K562 (cell line): ENCODE measurements at regions not wholly inside any gene's neighbourhood (a gene's known extent, or its start where the extent isn't known, plus 50 kb on each side); places are given as distances from the start of the nearest gene placed in this dataset.

ENCODE experiments used
- ATAC-seq: fragments of 200-7000 bp; cut with Tn5 transposase; 3 replicates; pipeline ENCODE4 v1.9.1; 2020; ENCODE audit warnings: moderate library complexity
- BruUV-seq: library from RNA; stranded (reverse); fragments of 400-500 nt; replicated peaks from 2 replicates; lab custom pipeline; 2021; lab: Mats Ljungman, UMichigan
- CTCF ChIA-PET: fragments of 300-600 bp; formaldehyde crosslinking; extraction: SDS; loops from one replicate; lab custom pipeline; 2021; ENCODE audit warnings: low intra/inter-chr PET ratio; lab: Yijun Ruan, JAX
- POLR2A ChIA-PET: fragments of 300-600, 350-650 bp; sonication (Branson Sonifier 250); formaldehyde crosslinking; extraction: SDS; loops from one replicate; lab custom pipeline; 2021; ENCODE audit warnings: antibody characterized with exemption, inconsistent platforms; lab: Yijun Ruan, JAX
- DNase-seq, 4 experiments: peaks; one replicate each; pipeline versions ENCODE4 v3.0.0 to v3.0.0-alpha.2; 2011 to 2018; ENCODE audit warnings: low spot score in 3 of 4, mixed read lengths in 3 of 4; ENCODE audit errors: extremely low read depth in 1 of 4
- FAIRE-seq: peaks from 2 replicates; lab custom pipeline; 2011; peaks lifted over from hg19 to GRCh38; lab: Jason Lieb, UNC
- H2AFZ ChIP-seq: 2 replicates; pipeline ENCODE4 v1.6.0; 2011; ENCODE audit warnings: low read depth, low read length, control low read depth, inconsistent platforms
- H3K27ac ChIP-seq: fragments of 200-600 bp; 3 replicates; pipeline ENCODE4 v1.8.0; 2011; ENCODE audit warnings: low read depth, mild to moderate bottlenecking, control low read depth, inconsistent platforms, low read length, moderate library complexity, mixed read lengths; ENCODE audit errors: extremely low read depth
- H3K27me3 ChIP-seq, 2 experiments: fragments of 300-600 bp in 1 of 2; 2 replicates in 1 of 2; 3 replicates in 1 of 2; pipeline versions ENCODE4 v1.6.0 to v1.8.0; 2011; ENCODE audit warnings: inconsistent platforms in 2 of 2, low read length in 2 of 2, mild to moderate bottlenecking in 1 of 2, mixed read lengths in 1 of 2, moderate library complexity in 1 of 2; ENCODE audit not compliant: control insufficient read depth in 2 of 2, insufficient read depth in 2 of 2
- H3K36me3 ChIP-seq: fragments of 300-600 bp; 3 replicates; pipeline ENCODE4 v1.8.0; 2011; ENCODE audit warnings: mild to moderate bottlenecking, low read length, inconsistent platforms; ENCODE audit not compliant: control insufficient read depth, insufficient read depth
- H3K4me1 ChIP-seq, 2 experiments: fragments of 200-600 bp in 1 of 2; replicated peaks in 1 of 2; 2 replicates in 1 of 2; 3 replicates in 1 of 2; pipeline versions ENCODE4 v1.5.1 to v1.8.0; 2011; ENCODE audit warnings: inconsistent platforms in 2 of 2, low read length in 2 of 2, mild to moderate bottlenecking in 1 of 2, mixed read lengths in 1 of 2, moderate library complexity in 1 of 2; ENCODE audit not compliant: control insufficient read depth in 2 of 2, insufficient read depth in 2 of 2
- H3K4me2 ChIP-seq: 2 replicates; pipeline ENCODE4 v1.6.1; 2011; ENCODE audit warnings: low read length, control low read depth, inconsistent platforms, mixed read lengths; ENCODE audit not compliant: insufficient read depth
- H3K4me3 ChIP-seq: fragments of 200-600 bp; sonication (generic), shearing (Covaris generic); 2 replicates; pipeline ENCODE4 v1.5.1; 2016; ENCODE audit warnings: control low read depth, inconsistent platforms
- H3K79me2 ChIP-seq: fragments of 200-600 bp; 3 replicates; pipeline ENCODE4 v1.8.0; 2011; ENCODE audit warnings: low read length, inconsistent platforms; ENCODE audit not compliant: control insufficient read depth, insufficient read depth
- H3K9ac ChIP-seq, 2 experiments: 2 replicates each; pipeline versions ENCODE4 v1.6.0 to v1.6.1; 2011; ENCODE audit warnings: low read depth in 2 of 2, low read length in 2 of 2, control low read depth in 1 of 2, inconsistent platforms in 1 of 2, mild to moderate bottlenecking in 1 of 2, mixed read lengths in 1 of 2; ENCODE audit not compliant: insufficient read depth in 1 of 2
- H3K9me1 ChIP-seq: one replicate; pipeline ENCODE4 v1.6.0; 2011; ENCODE audit warnings: inconsistent platforms, mild to moderate bottlenecking, low read length, moderate library complexity; ENCODE audit not compliant: control insufficient read depth, insufficient read depth
- H3K9me3 ChIP-seq: replicated peaks from 2 replicates; pipeline ENCODE4 v1.5.1; 2011; ENCODE audit warnings: low read depth, low read length, inconsistent platforms; ENCODE audit not compliant: control insufficient read depth, insufficient read depth
- H4K20me1 ChIP-seq: replicated peaks from 2 replicates; pipeline ENCODE4 v1.6.1; 2011; ENCODE audit warnings: low read length, inconsistent platforms, mixed read lengths; ENCODE audit not compliant: control insufficient read depth, insufficient read depth
- CCNT2 ChIP-seq: IDR thresholded peaks from 2 replicates; pipeline ENCODE4 v1.6.1; 2011; ENCODE audit warnings: borderline replicate concordance, low read depth, mild to moderate bottlenecking, moderate library complexity, mixed read lengths, low read length; ENCODE audit not compliant: insufficient read length; ENCODE audit errors: extremely low read depth
- CEBPB ChIP-seq: fragments of 450-650 bp; IDR thresholded peaks from 2 replicates; pipeline ENCODE4 v1.6.1; 2016; ENCODE audit warnings: missing genetic modification characterization, missing compliant biosample characterization
- CEBPG ChIP-seq, 3 experiments: fragments of 200-800 bp in 1 of 3; sonication (Bioruptor generic) in 1 of 3; sonication (generic) in 1 of 3; formaldehyde crosslinking in 1 of 3; IDR thresholded peaks in 2 of 3; conservative IDR thresholded peaks in 1 of 3; 2 replicates each; pipeline versions ENCODE4 v1.6.1 to v1.8.0; 2016 to 2022; ENCODE audit warnings: missing compliant biosample characterization in 2 of 3, missing genetic modification characterization in 2 of 3, mild to moderate bottlenecking in 1 of 3, missing genetic modification reagents in 1 of 3
- MAFG ChIP-seq: fragments of 450-650 bp; conservative IDR thresholded peaks from 2 replicates; pipeline ENCODE4 v1.6.1; 2016; ENCODE audit warnings: missing genetic modification characterization, missing compliant biosample characterization
- ZFP30 ChIP-seq: fragments of 250-450 bp; sonication (Bioruptor Pico); IDR thresholded peaks from 2 replicates; pipeline ENCODE4 v1.8.0; 2022; ENCODE audit warnings: moderate library complexity, mild to moderate bottlenecking, inconsistent platforms, borderline replicate concordance
- ZNF121 ChIP-seq: sonication (generic); formaldehyde crosslinking; conservative IDR thresholded peaks from 2 replicates; pipeline ENCODE4 v1.8.0; 2022; ENCODE audit warnings: missing genetic modification reagents
- ZNF146 ChIP-seq: IDR thresholded peaks from one replicate; pipeline ENCODE4 v1.6.1; 2018; ENCODE audit warnings: missing compliant biosample characterization; ENCODE audit not compliant: unreplicated experiment
- ZNF274 ChIP-seq: IDR thresholded peaks from 2 replicates; pipeline ENCODE4 v1.6.1; 2011; ENCODE audit warnings: low read depth, mild to moderate bottlenecking, low read length, moderate library complexity, borderline replicate concordance
- WGBS: fragments of 100-300 bp; shearing (Covaris generic); methylation state at CpG from one replicate; pipeline ENCODE4 v1.1.6; 2016; ENCODE audit warnings: low coverage, mixed read lengths; ENCODE audit not compliant: insufficient coverage; ENCODE audit errors: missing lambda C conversion rate; 5-methylcytosine and 5-hydroxymethylcytosine counted together
- in situ Hi-C: fragments of 300-500 bp; cut with MboI; formaldehyde crosslinking; loops from 4 replicates; pipeline ENCODE4 v1.15.0; 2018; ENCODE audit warnings: inconsistent platforms, mixed read lengths
- intact Hi-C: fragments of 100-400 bp; cut with micrococcal nuclease; formaldehyde crosslinking; loops from 2 replicates; pipeline ENCODE4 v1.14.2; 2022
- TF ChIP-seq, protein P1 (sequence below): sonication (generic); formaldehyde crosslinking; IDR thresholded peaks from 2 replicates; pipeline ENCODE4 v1.8.1; 2023; ENCODE audit warnings: mild to moderate bottlenecking, missing genetic modification reagents
- TF ChIP-seq, protein P2 (sequence below): fragments of 250-450 bp; sonication (Bioruptor Pico); IDR thresholded peaks from 2 replicates; pipeline ENCODE4 v1.8.0; 2022; ENCODE audit warnings: moderate library complexity, mild to moderate bottlenecking, inconsistent platforms

DNA sequence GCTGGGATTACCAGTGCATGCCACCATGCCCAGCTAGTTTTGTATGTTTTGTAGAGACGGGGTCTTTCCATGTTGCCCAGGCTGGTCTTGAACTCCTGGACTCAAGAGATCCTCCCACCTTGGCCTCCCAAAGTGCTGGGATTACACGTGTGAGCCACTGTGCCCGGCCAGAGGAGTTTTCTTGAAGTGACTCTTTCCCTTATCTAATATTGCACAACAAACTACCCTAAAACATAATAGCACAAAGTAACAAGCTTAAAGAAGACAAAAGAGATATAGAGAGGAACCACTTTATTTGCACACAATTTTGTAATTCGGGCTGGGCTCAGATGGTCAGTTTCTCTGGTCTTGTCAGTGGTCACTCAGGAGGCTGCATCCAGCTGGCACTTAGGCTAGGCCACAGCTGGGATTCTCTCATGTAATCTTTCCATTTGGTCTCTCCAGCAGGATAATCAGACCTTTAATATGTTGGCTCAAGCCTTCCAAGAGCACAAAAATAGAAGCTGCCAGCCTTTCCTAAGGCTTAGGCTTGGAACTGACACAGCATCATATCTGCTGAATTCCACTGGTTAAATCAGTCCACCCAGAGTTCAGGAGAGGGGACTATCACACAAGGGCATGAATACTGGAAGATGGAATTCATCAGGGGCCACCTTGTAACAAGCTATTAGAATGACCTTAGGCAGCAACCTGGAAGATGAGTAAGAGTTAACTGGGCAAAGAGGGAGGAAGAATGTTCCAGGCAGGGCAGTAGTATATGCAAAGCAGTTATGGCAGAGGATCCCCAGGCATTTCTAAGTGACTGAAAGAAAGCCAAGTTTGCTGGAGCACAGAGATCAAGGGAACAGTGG lies 56.7 kb upstream of the PNRC1 start:
- no peak for DNase-seq
- Histone ChIP-seq H3K4me2 (no peak overlapping the region), H4K20me1 (no peaks in the 10 kb centered on the region), H3K27ac (no peak overlapping the region), H3K79me2 (no peaks in the 10 kb centered on the region), H3K27me3 (peaks cover 8 to 16% of the 10 kb centered on the region in 2 experiments; a peak in 3 of 5 replicates), H3K9me3 (no peaks in the 10 kb centered on the region), H3K36me3 (no peaks in the 10 kb centered on the region), H2AFZ (no peak overlapping the region)
- intact Hi-C loops (no loop called here), in situ Hi-C loops (no loop called here)
- ATAC-seq = no peak
- CTCF ChIA-PET = no interaction called here
- POLR2A ChIA-PET = no interaction called here
- TF ChIP-seq ZNF121 (no peak), CEBPB (peak; percentile 81), CEBPG (CRISPR knock-in tag; IDR thresholded peaks at IDR 0.05) (no peak), CEBPG (tag; conservative IDR thresholded peaks at IDR 0.05 in 1 of 2, IDR thresholded peaks at IDR 0.05 in 1 of 2) (peak; percentile 29 to 51; a peak in 3 of 4 replicates), ZNF274 (no peak)
- TF ChIP-seq, all 486 proteins: peak for 2
- Histone ChIP-seq H3K9ac (no peak overlapping the region), H3K9me1 (no peaks in the 10 kb centered on the region), H3K4me3 (no peak overlapping the region), H3K4me1 (no peaks in the 10 kb centered on the region)
- FAIRE-seq = no peak
- no TSS peak for BruUV-seq
- 0% methylated on average over 4 of the region's 4 CpGs for WGBS

GRCh38 chr6:89022798-89023197 lies 57.8 kb upstream of the PNRC1 start:
- FAIRE-seq = no peak
- CTCF ChIA-PET = no interaction called here

More at GRCh38 chr6:89022798-89023197, 57.8 kb upstream of the PNRC1 start:
- H3K36me3 ChIP-seq = no peaks in the 10 kb centered on the region
- no TSS peak for BruUV-seq
- no peaks in the 10 kb centered on the region; a peak in 1 of 5 replicates for H3K4me1 ChIP-seq
- DNase-seq (no peak), ATAC-seq (no peak)
- H3K79me2 ChIP-seq = no peaks in the 10 kb centered on the region
- POLR2A ChIA-PET = no interaction called here
- no peak overlapping the region for H2AFZ ChIP-seq
- H3K4me2 ChIP-seq = no peak overlapping the region
- intact Hi-C loops (no loop called here), in situ Hi-C loops (no loop called here)
- no peak overlapping the region for H3K4me3 ChIP-seq
- no peak overlapping the region for H3K27ac ChIP-seq
- peaks cover 8 to 16% of the 10 kb centered on the region in 2 experiments; a peak in 4 of 5 replicates for H3K27me3 ChIP-seq
- H3K9me3 ChIP-seq = no peaks in the 10 kb centered on the region
- no peaks in the 10 kb centered on the region for H4K20me1 ChIP-seq
- no peak for TF ChIP-seq ZNF146 (CRISPR knock-in tag)
- no peak for TF ChIP-seq ZFP30 (CRISPR knock-in tag)
- TF ChIP-seq, protein P1, sequence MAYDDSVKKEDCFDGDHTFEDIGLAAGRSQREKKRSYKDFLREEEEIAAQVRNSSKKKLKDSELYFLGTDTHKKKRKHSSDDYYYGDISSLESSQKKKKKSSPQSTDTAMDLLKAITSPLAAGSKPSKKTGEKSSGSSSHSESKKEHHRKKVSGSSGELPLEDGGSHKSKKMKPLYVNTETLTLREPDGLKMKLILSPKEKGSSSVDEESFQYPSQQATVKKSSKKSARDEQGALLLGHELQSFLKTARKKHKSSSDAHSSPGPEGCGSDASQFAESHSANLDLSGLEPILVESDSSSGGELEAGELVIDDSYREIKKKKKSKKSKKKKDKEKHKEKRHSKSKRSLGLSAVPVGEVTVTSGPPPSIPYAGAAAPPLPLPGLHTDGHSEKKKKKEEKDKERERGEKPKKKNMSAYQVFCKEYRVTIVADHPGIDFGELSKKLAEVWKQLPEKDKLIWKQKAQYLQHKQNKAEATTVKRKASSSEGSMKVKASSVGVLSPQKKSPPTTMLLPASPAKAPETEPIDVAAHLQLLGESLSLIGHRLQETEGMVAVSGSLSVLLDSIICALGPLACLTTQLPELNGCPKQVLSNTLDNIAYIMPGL = no peak
- TF ChIP-seq, protein P2, sequence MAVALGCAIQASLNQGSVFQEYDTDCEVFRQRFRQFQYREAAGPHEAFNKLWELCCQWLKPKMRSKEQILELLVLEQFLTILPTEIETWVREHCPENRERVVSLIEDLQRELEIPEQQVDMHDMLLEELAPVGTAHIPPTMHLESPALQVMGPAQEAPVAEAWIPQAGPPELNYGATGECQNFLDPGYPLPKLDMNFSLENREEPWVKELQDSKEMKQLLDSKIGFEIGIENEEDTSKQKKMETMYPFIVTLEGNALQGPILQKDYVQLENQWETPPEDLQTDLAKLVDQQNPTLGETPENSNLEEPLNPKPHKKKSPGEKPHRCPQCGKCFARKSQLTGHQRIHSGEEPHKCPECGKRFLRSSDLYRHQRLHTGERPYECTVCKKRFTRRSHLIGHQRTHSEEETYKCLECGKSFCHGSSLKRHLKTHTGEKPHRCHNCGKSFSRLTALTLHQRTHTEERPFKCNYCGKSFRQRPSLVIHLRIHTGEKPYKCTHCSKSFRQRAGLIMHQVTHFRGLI = no peak
- no peak for TF ChIP-seq MAFG
- TF ChIP-seq CCNT2 = no peak
- no peaks in the 10 kb centered on the region for H3K9me1 ChIP-seq
- no peak overlapping the region for H3K9ac ChIP-seq
